ENCODE measurements at regions not wholly inside any gene's neighbourhood (a gene's known extent, or its start where the extent isn't known, plus 50 kb on each side); places are given as distances from the start of the nearest gene placed in this dataset.

- TF ChIP-seq NFE2L1 (CRISPR knock-in tag; IDR thresholded peaks at IDR 0.05; ENCODE audit: borderline replicate concordance) (no peak), ZNF792 (CRISPR knock-in tag; IDR thresholded peaks at IDR 0.05) (no peak)
Observed at GRCh38 chr11:32326522-32326921, 108.8 kb downstream of the WT1 start.
